ENCODE measurements at regions not wholly inside any gene's neighbourhood (a gene's known extent, or its start where the extent isn't known, plus 50 kb on each side); places are given as distances from the start of the nearest gene placed in this dataset.

DNA sequence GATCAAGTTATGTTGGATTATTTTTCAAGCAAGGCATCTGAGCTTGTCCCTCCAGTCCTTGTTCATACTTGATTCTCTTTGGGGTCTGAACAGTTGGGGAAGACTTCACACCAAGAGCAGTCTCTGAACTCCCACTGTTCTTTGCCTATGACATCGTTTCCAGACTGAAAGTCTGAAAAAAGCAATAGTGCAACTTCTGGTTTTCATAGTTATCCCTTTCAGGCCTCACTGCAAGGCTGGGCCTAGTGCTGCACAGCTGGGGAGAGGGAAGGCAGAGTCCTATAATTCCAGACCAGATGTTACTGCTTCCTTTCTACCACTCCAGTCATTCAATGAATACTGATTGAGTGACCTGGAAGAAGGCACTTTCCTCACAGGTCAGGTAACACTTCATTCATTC is 187.1 kb upstream of the CCND2 start:
- no peak for DNase-seq (ENCODE audit: extremely low read depth, low read depth)
- no peak for TF ChIP-seq CTCF (IDR thresholded peaks at IDR 0.05; ENCODE audit: low read depth, low read length)

DNA sequence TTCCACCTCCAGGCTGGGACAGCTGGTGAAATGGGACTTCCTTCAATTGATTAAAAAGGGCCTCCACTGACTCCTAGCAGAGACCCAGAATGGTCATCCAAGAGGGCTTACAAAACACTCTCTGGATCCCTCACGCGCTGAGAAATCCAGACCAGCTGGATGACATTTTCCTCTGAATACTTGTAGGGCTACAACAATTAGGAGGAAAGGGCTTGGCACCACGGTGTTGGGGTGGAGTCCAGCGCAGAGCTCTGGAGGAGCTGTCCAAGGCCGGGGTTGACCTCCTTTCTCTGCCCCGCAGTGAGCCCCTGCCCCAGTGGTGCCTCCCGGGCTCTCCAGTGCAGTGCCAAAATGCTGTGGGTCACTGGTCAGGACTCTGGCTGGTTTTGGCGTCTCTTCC is 189.0 kb upstream of the CCND2 start:
- no peak for TF ChIP-seq CTCF (IDR thresholded peaks at IDR 0.05; ENCODE audit: low read depth, low read length)
- DNase-seq (ENCODE audit: extremely low read depth, low read depth) = no peak

- TF ChIP-seq CTCF (IDR thresholded peaks at IDR 0.05; ENCODE audit: low read depth, low read length) = no peak
- DNase-seq (ENCODE audit: extremely low read depth, low read depth) = no peak
Measured at GRCh38 chr12:4082809-4083403, 190.7 kb upstream of the CCND2 start.

- TF ChIP-seq CTCF (IDR thresholded peaks at IDR 0.05; ENCODE audit: low read depth, low read length) = no peak
Measured at GRCh38 chr12:4080213-4080612, 193.3 kb upstream of the CCND2 start.

GRCh38 chr12:4074129-4074528 is 199.4 kb upstream of the CCND2 start:
- no peak for DNase-seq (ENCODE audit: extremely low read depth, low read depth)
- no peak for TF ChIP-seq CTCF (IDR thresholded peaks at IDR 0.05; ENCODE audit: low read depth, low read length)

More at GRCh38 chr12:4080213-4080612, 193.3 kb upstream of the CCND2 start:
- no peak for DNase-seq (ENCODE audit: extremely low read depth, low read depth)

DNA sequence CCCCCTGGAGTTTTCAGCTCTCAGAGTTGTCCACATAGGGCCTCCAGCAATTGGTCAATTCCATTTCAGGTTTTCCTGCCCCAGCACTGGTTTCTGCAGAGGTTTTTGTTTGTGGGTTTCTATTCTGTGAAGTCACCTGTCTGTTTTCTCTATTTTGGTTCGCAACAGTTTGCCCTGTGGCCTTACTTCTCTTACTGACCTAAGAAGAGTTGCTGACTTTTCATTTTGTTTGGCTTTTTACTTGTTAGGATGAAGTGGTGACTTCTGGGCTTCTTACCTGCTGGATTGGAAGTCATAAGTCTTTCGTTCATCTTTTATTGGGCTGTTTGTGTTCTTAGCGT is 196.4 kb upstream of the PARP11 start:
- DNase-seq (ENCODE audit: extremely low read depth, low read depth) = no peak

More for the DNA sequence above, 196.4 kb upstream of the PARP11 start:
- TF ChIP-seq CTCF (IDR thresholded peaks at IDR 0.05; ENCODE audit: low read depth, low read length) = no peak

Data from AG09319 (cell line).